Progenitor cell of endocrine pancreas (in vitro differentiated cells): ENCODE measurements at regions not wholly inside any gene's neighbourhood (a gene's known extent, or its start where the extent isn't known, plus 50 kb on each side); places are given as distances from the start of the nearest gene placed in this dataset.

Source experiments
- DNase-seq: peaks from one replicate; pipeline ENCODE4 v3.0.0; 2021; ENCODE audit warnings: low spot score; ENCODE audit not compliant: unreplicated experiment
- H3K27ac Mint-ChIP-seq: 2 replicates; pipeline ENCODE4 v1.8.0; 2021; ENCODE audit warnings: mild to moderate bottlenecking, moderate library complexity, mixed read lengths
- H3K27me3 Mint-ChIP-seq: 2 replicates; pipeline ENCODE4 v1.8.0; 2021; ENCODE audit warnings: mixed read lengths
- H3K36me3 Mint-ChIP-seq: 2 replicates; pipeline ENCODE4 v1.8.0; 2022; ENCODE audit warnings: mixed read lengths; ENCODE audit not compliant: insufficient read depth
- H3K4me1 Mint-ChIP-seq: 2 replicates; pipeline ENCODE4 v1.8.0; 2021; ENCODE audit warnings: low read depth, mixed read lengths
- H3K4me3 Mint-ChIP-seq: 2 replicates; pipeline ENCODE4 v1.8.0; 2021; ENCODE audit warnings: low read depth, mild to moderate bottlenecking, moderate library complexity, mixed read lengths
- H3K9me3 Mint-ChIP-seq: 2 replicates; pipeline ENCODE4 v1.8.0; 2021; ENCODE audit warnings: low read depth, mixed read lengths
- CTCF ChIP-seq: fragments of 200-600 bp; sonication (generic); IDR thresholded peaks from one replicate; pipeline ENCODE4 v1.5.0; 2021; ENCODE audit warnings: antibody characterized with exemption, mild to moderate bottlenecking; ENCODE audit not compliant: unreplicated experiment

- no peak overlapping the region for H3K27ac Mint-ChIP-seq
- no peak overlapping the region for H3K4me3 Mint-ChIP-seq
These were observed 71.6 kb upstream of the GATA5 start for GRCh38 chr20:62547364-62547763.

GRCh38 chr20:62548471-62548870, 72.7 kb upstream of the GATA5 start:
- no peak overlapping the region for H3K27ac Mint-ChIP-seq
- TF ChIP-seq CTCF, result no peak
- DNase-seq, result no peak
- peaks cover 9% of the 10 kb centered on the region for H3K4me1 Mint-ChIP-seq
- no peaks in the 10 kb centered on the region for H3K9me3 Mint-ChIP-seq
- no peaks in the 10 kb centered on the region for H3K36me3 Mint-ChIP-seq
- H3K27me3 Mint-ChIP-seq, result peaks cover 23% of the 10 kb centered on the region
- no peak overlapping the region for H3K4me3 Mint-ChIP-seq

More at GRCh38 chr20:62547364-62547763, 71.6 kb upstream of the GATA5 start:
- H3K36me3 Mint-ChIP-seq, result no peaks in the 10 kb centered on the region
- no peaks in the 10 kb centered on the region for H3K9me3 Mint-ChIP-seq
- H3K27me3 Mint-ChIP-seq, result peaks cover 16% of the 10 kb centered on the region
- TF ChIP-seq CTCF, result no peak
- peaks cover 6% of the 10 kb centered on the region for H3K4me1 Mint-ChIP-seq
- DNase-seq, result no peak

GRCh38 chr20:62549029-62549428, 73.2 kb upstream of the GATA5 start:
- Mint-ChIP-seq H3K27me3 (peaks cover 28% of the 10 kb centered on the region), H3K9me3 (no peaks in the 10 kb centered on the region), H3K27ac (no peak overlapping the region), H3K4me1 (peaks cover 9% of the 10 kb centered on the region), H3K36me3 (no peaks in the 10 kb centered on the region), H3K4me3 (no peak overlapping the region)
- TF ChIP-seq CTCF, result no peak
- no peak for DNase-seq

- Mint-ChIP-seq H3K4me3 (no peak overlapping the region), H3K27me3 (peaks cover 28% of the 10 kb centered on the region), H3K27ac (no peak overlapping the region), H3K9me3 (no peaks in the 10 kb centered on the region), H3K36me3 (no peaks in the 10 kb centered on the region), H3K4me1 (peaks cover 9% of the 10 kb centered on the region)
- TF ChIP-seq CTCF, result no peak
- no peak for DNase-seq
These were observed 73.8 kb upstream of the GATA5 start for GRCh38 chr20:62549499-62550086.

- no peak for DNase-seq
- peaks cover 9% of the 10 kb centered on the region for H3K4me1 Mint-ChIP-seq
- TF ChIP-seq CTCF, result no peak
- H3K27me3 Mint-ChIP-seq, result peaks cover 28% of the 10 kb centered on the region
- H3K36me3 Mint-ChIP-seq, result no peaks in the 10 kb centered on the region
- H3K4me3 Mint-ChIP-seq, result peak overlapping the region; percentile 60
- no peaks in the 10 kb centered on the region for H3K9me3 Mint-ChIP-seq
- no peak overlapping the region for H3K27ac Mint-ChIP-seq
These were observed 74.4 kb upstream of the GATA5 start for GRCh38 chr20:62550087-62550632.
